HG02759 (cell line): ENCODE measurements at regions not wholly inside any gene's neighbourhood (a gene's known extent, or its start where the extent isn't known, plus 50 kb on each side); places are given as distances from the start of the nearest gene placed in this dataset.
"Not testable (repeated sequence)": the region's sequence is repeated elsewhere in the genome, so short reads cannot be mapped to it uniquely, and the experiment has no call there.

Experiments used
- ATAC-seq: cut with Tn5 transposase; IDR thresholded peaks from one replicate; pipeline ENCODE4 v1.9.1; 2021; ENCODE audit warnings: mild to moderate bottlenecking, moderate library complexity; ENCODE audit not compliant: unreplicated experiment

GRCh38 chr12:131533139-131533538 lies 177.8 kb upstream of the SFSWAP start:
- no peak for ATAC-seq

- no peak for ATAC-seq
Observed at GRCh38 chr12:131535779-131536178, 175.1 kb upstream of the SFSWAP start.

- no peak for ATAC-seq
Observed at GRCh38 chr12:131536337-131536736, 174.6 kb upstream of the SFSWAP start.

- no peak for ATAC-seq
Observed at GRCh38 chr12:131536766-131537165, 174.1 kb upstream of the SFSWAP start.

GRCh38 chr12:131537267-131537958 lies 173.5 kb upstream of the SFSWAP start:
- ATAC-seq: no peak

- ATAC-seq: no peak
Observed at GRCh38 chr12:131539381-131539780, 171.5 kb upstream of the SFSWAP start.

GRCh38 chr12:131540138-131540623 lies 170.7 kb upstream of the SFSWAP start:
- no peak for ATAC-seq

GRCh38 chr12:131541512-131541911 lies 169.4 kb upstream of the SFSWAP start:
- not testable (repeated sequence) for ATAC-seq

- no peak for ATAC-seq
Observed at GRCh38 chr12:131542351-131542750, 168.5 kb upstream of the SFSWAP start.

- ATAC-seq: no peak
Observed at GRCh38 chr12:131543040-131543439, 167.8 kb upstream of the SFSWAP start.

GRCh38 chr12:131547555-131547954 lies 163.3 kb upstream of the SFSWAP start:
- ATAC-seq: no peak

- no peak for ATAC-seq
Observed at GRCh38 chr12:131550121-131550520, 160.8 kb upstream of the SFSWAP start.

GRCh38 chr12:131551675-131552491 lies 159.0 kb upstream of the SFSWAP start:
- ATAC-seq: no peak

- no peak for ATAC-seq
Observed at GRCh38 chr12:131552492-131552863, 158.4 kb upstream of the SFSWAP start.

- ATAC-seq: no peak
Observed at GRCh38 chr12:131553096-131553777, 157.7 kb upstream of the SFSWAP start.

- no peak for ATAC-seq
Observed at GRCh38 chr12:131555197-131555846, 155.6 kb upstream of the SFSWAP start.

GRCh38 chr12:131555866-131556265 lies 155.0 kb upstream of the SFSWAP start:
- no peak for ATAC-seq

- no peak for ATAC-seq
Observed at GRCh38 chr12:131557078-131557709, 153.7 kb upstream of the SFSWAP start.

GRCh38 chr12:131559517-131560516 lies 151.1 kb upstream of the SFSWAP start:
- peak; percentile 37 for ATAC-seq
